GM23338 (cell line): ENCODE measurements at regions not wholly inside any gene's neighbourhood (a gene's known extent, or its start where the extent isn't known, plus 50 kb on each side); places are given as distances from the start of the nearest gene placed in this dataset.

Experiments used
- ATAC-seq: fragments of 200-7000 bp; cut with Tn5 transposase; 3 replicates; pipeline ENCODE4 v1.9.1; 2020
- DNase-seq: peaks from one replicate; pipeline ENCODE4 v3.0.0-alpha.2; 2015; ENCODE audit warnings: low spot score
- H2AFZ ChIP-seq: fragments of 200-600 bp; sonication (generic); 2 replicates; pipeline ENCODE4 v1.8.0; 2016; ENCODE audit warnings: antibody characterized with exemption, mild to moderate bottlenecking, moderate library complexity
- H3F3A ChIP-seq: fragments of 200-600 bp; sonication (generic); replicated peaks from 2 replicates; pipeline ENCODE4 v1.8.0; 2017; ENCODE audit warnings: antibody characterized with exemption, mixed run types, low read depth
- H3K27ac ChIP-seq: fragments of 200-600 bp; sonication (generic); 2 replicates; pipeline ENCODE4 v1.6.1; 2016; ENCODE audit warnings: low read depth
- H3K27me3 ChIP-seq: fragments of 200-600 bp; sonication (generic); 2 replicates; pipeline ENCODE4 v1.8.0; 2016; ENCODE audit warnings: mild to moderate bottlenecking, mixed run types, moderate library complexity; ENCODE audit not compliant: insufficient read depth
- H3K36me3 ChIP-seq: fragments of 200-600 bp; sonication (generic); 2 replicates; pipeline ENCODE4 v1.8.0; 2016; ENCODE audit warnings: mild to moderate bottlenecking; ENCODE audit not compliant: insufficient read depth
- H3K4me1 ChIP-seq: fragments of 200-600 bp; sonication (generic); 2 replicates; pipeline ENCODE4 v1.8.0; 2016; ENCODE audit warnings: mild to moderate bottlenecking, moderate library complexity; ENCODE audit not compliant: insufficient read depth
- H3K4me2 ChIP-seq: fragments of 200-600 bp; sonication (generic); 2 replicates; pipeline ENCODE4 v1.7.1; 2017; ENCODE audit warnings: mixed run types
- H3K4me3 ChIP-seq: fragments of 200-600 bp; sonication (generic); 2 replicates; pipeline ENCODE4 v1.6.1; 2016; ENCODE audit warnings: mixed run types
- H3K79me2 ChIP-seq: fragments of 200-600 bp; sonication (generic); replicated peaks from 2 replicates; pipeline ENCODE4 v1.8.0; 2017; ENCODE audit warnings: mild to moderate bottlenecking; ENCODE audit not compliant: insufficient read depth
- H3K9me2 ChIP-seq: fragments of 200-600 bp; sonication (generic); 2 replicates; pipeline ENCODE4 v1.8.0; 2017; ENCODE audit not compliant: insufficient read depth
- H4K20me1 ChIP-seq: fragments of 200-600 bp; sonication (generic); replicated peaks from 2 replicates; pipeline ENCODE4 v1.8.0; 2017; ENCODE audit warnings: mild to moderate bottlenecking; ENCODE audit not compliant: insufficient read depth
- H3K27ac Mint-ChIP-seq: 2 replicates; pipeline ENCODE4 v1.8.0; 2020; ENCODE audit warnings: inconsistent platforms, mild to moderate bottlenecking, moderate library complexity, mixed read lengths
- H3K27me3 Mint-ChIP-seq: 3 replicates; pipeline ENCODE4 v1.8.0; 2022; ENCODE audit warnings: low read depth, mild to moderate bottlenecking, moderate library complexity, mixed read lengths, inconsistent platforms; ENCODE audit not compliant: insufficient read depth, poor library complexity
- H3K36me3 Mint-ChIP-seq: 3 replicates; pipeline ENCODE4 v1.8.0; 2021; ENCODE audit warnings: low read depth, mild to moderate bottlenecking, inconsistent platforms, moderate library complexity, mixed read lengths
- H3K4me1 Mint-ChIP-seq: 3 replicates; pipeline ENCODE4 v1.8.0; 2020; ENCODE audit warnings: mild to moderate bottlenecking, inconsistent platforms, mixed read lengths
- H3K4me3 Mint-ChIP-seq: 3 replicates; pipeline ENCODE4 v1.8.0; 2021; ENCODE audit warnings: moderate library complexity, mild to moderate bottlenecking, inconsistent platforms, mixed read lengths
- H3K9me3 Mint-ChIP-seq: 3 replicates; pipeline ENCODE4 v1.8.0; 2020; ENCODE audit warnings: moderate library complexity, mild to moderate bottlenecking, inconsistent platforms, mixed read lengths
- CREB1 ChIP-seq: fragments of 250-450 bp; sonication (Bioruptor Pico); IDR thresholded peaks from 2 replicates; pipeline ENCODE4 v1.5.0; 2020; ENCODE audit warnings: low read depth, mild to moderate bottlenecking, moderate library complexity
- EZH2 ChIP-seq: fragments of 200-600 bp; sonication (generic); IDR thresholded peaks from one replicate; pipeline ENCODE4 v1.8.0; 2017; ENCODE audit warnings: antibody characterized with exemption, mild to moderate bottlenecking, low read depth; ENCODE audit not compliant: unreplicated experiment
- EZH2phosphoT487 ChIP-seq: fragments of 200-600 bp; sonication (generic); IDR thresholded peaks from one replicate; pipeline ENCODE4 v1.8.1; 2018; ENCODE audit warnings: antibody characterized with exemption; ENCODE audit not compliant: unreplicated experiment
- JUNB ChIP-seq: IDR thresholded peaks from one replicate; pipeline ENCODE4 v1.6.1; 2016; ENCODE audit warnings: antibody characterized with exemption; ENCODE audit not compliant: unreplicated experiment
- NANOG ChIP-seq: IDR thresholded peaks from 2 replicates; pipeline ENCODE4 v1.6.1; 2016; ENCODE audit warnings: antibody characterized with exemption, borderline replicate concordance
- POLR2AphosphoS5 ChIP-seq: IDR thresholded peaks from 2 replicates; pipeline ENCODE4 v1.6.1; 2016; ENCODE audit warnings: antibody characterized with exemption, low read depth
- REST ChIP-seq: IDR thresholded peaks from one replicate; pipeline ENCODE4 v1.6.1; 2018; ENCODE audit warnings: antibody characterized with exemption; ENCODE audit not compliant: unreplicated experiment
- STAT1 ChIP-seq: IDR thresholded peaks from one replicate; pipeline ENCODE4 v1.6.1; 2016; ENCODE audit warnings: antibody characterized with exemption; ENCODE audit not compliant: unreplicated experiment
- ZNF114 ChIP-seq: fragments of 250-450 bp; sonication (Bioruptor Pico); IDR thresholded peaks from 2 replicates; pipeline ENCODE4 v1.5.0; 2020; ENCODE audit warnings: mild to moderate bottlenecking, moderate library complexity
- ZNF331 ChIP-seq: fragments of 250-450 bp; sonication (Bioruptor Pico); IDR thresholded peaks from 2 replicates; pipeline ENCODE4 v1.5.0; 2020; ENCODE audit warnings: low read depth, mild to moderate bottlenecking, moderate library complexity
- TF ChIP-seq, protein P1 (sequence below): IDR thresholded peaks from 2 replicates; pipeline ENCODE4 v1.6.1; 2016; ENCODE audit warnings: antibody characterized with exemption
- TF ChIP-seq, protein P2 (sequence below): fragments of 250-450 bp; sonication (Bioruptor Pico); IDR thresholded peaks from 2 replicates; pipeline ENCODE4 v1.5.0; 2020; ENCODE audit warnings: mild to moderate bottlenecking, moderate library complexity
- TF ChIP-seq, protein P3 (sequence below), 2 experiments: fragments of 200-600 bp in 1 of 2; sonication (generic) in 1 of 2; conservative IDR thresholded peaks; 2 replicates each; pipeline versions ENCODE4 v1.5.1 to v1.6.1; 2016 to 2017; ENCODE audit warnings: antibody characterized with exemption in 2 of 2, low read depth in 2 of 2, mild to moderate bottlenecking in 2 of 2, moderate library complexity in 1 of 2

- Histone ChIP-seq H3F3A (no peaks in the 10 kb centered on the region), H3K79me2 (no peaks in the 10 kb centered on the region), H3K4me1 (no peaks in the 10 kb centered on the region; the same call in 1 of the 2 replicates), H3K9me2 (peaks cover 4% of the 10 kb centered on the region), H3K36me3 (no peaks in the 10 kb centered on the region), H3K4me3 (no peak overlapping the region), H3K27ac (no peak overlapping the region), H2AFZ (peak overlapping the region; percentile 63; the same call in 1 of the 2 replicates), H3K27me3 (no peaks in the 10 kb centered on the region), H4K20me1 (no peaks in the 10 kb centered on the region), H3K4me2 (no peak overlapping the region)
- TF ChIP-seq ZNF114 (CRISPR knock-in tag) (no peak), NANOG (no peak), CREB1 (CRISPR knock-in tag) (no peak), STAT1 (no peak), EZH2phosphoT487 (no peak), REST (no peak), ZNF331 (CRISPR knock-in tag) (no peak), POLR2AphosphoS5 (no peak), JUNB (no peak), EZH2 (no peak)
- TF ChIP-seq, protein P1, sequence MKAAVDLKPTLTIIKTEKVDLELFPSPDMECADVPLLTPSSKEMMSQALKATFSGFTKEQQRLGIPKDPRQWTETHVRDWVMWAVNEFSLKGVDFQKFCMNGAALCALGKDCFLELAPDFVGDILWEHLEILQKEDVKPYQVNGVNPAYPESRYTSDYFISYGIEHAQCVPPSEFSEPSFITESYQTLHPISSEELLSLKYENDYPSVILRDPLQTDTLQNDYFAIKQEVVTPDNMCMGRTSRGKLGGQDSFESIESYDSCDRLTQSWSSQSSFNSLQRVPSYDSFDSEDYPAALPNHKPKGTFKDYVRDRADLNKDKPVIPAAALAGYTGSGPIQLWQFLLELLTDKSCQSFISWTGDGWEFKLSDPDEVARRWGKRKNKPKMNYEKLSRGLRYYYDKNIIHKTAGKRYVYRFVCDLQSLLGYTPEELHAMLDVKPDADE, result no peak
- TF ChIP-seq, protein P2, sequence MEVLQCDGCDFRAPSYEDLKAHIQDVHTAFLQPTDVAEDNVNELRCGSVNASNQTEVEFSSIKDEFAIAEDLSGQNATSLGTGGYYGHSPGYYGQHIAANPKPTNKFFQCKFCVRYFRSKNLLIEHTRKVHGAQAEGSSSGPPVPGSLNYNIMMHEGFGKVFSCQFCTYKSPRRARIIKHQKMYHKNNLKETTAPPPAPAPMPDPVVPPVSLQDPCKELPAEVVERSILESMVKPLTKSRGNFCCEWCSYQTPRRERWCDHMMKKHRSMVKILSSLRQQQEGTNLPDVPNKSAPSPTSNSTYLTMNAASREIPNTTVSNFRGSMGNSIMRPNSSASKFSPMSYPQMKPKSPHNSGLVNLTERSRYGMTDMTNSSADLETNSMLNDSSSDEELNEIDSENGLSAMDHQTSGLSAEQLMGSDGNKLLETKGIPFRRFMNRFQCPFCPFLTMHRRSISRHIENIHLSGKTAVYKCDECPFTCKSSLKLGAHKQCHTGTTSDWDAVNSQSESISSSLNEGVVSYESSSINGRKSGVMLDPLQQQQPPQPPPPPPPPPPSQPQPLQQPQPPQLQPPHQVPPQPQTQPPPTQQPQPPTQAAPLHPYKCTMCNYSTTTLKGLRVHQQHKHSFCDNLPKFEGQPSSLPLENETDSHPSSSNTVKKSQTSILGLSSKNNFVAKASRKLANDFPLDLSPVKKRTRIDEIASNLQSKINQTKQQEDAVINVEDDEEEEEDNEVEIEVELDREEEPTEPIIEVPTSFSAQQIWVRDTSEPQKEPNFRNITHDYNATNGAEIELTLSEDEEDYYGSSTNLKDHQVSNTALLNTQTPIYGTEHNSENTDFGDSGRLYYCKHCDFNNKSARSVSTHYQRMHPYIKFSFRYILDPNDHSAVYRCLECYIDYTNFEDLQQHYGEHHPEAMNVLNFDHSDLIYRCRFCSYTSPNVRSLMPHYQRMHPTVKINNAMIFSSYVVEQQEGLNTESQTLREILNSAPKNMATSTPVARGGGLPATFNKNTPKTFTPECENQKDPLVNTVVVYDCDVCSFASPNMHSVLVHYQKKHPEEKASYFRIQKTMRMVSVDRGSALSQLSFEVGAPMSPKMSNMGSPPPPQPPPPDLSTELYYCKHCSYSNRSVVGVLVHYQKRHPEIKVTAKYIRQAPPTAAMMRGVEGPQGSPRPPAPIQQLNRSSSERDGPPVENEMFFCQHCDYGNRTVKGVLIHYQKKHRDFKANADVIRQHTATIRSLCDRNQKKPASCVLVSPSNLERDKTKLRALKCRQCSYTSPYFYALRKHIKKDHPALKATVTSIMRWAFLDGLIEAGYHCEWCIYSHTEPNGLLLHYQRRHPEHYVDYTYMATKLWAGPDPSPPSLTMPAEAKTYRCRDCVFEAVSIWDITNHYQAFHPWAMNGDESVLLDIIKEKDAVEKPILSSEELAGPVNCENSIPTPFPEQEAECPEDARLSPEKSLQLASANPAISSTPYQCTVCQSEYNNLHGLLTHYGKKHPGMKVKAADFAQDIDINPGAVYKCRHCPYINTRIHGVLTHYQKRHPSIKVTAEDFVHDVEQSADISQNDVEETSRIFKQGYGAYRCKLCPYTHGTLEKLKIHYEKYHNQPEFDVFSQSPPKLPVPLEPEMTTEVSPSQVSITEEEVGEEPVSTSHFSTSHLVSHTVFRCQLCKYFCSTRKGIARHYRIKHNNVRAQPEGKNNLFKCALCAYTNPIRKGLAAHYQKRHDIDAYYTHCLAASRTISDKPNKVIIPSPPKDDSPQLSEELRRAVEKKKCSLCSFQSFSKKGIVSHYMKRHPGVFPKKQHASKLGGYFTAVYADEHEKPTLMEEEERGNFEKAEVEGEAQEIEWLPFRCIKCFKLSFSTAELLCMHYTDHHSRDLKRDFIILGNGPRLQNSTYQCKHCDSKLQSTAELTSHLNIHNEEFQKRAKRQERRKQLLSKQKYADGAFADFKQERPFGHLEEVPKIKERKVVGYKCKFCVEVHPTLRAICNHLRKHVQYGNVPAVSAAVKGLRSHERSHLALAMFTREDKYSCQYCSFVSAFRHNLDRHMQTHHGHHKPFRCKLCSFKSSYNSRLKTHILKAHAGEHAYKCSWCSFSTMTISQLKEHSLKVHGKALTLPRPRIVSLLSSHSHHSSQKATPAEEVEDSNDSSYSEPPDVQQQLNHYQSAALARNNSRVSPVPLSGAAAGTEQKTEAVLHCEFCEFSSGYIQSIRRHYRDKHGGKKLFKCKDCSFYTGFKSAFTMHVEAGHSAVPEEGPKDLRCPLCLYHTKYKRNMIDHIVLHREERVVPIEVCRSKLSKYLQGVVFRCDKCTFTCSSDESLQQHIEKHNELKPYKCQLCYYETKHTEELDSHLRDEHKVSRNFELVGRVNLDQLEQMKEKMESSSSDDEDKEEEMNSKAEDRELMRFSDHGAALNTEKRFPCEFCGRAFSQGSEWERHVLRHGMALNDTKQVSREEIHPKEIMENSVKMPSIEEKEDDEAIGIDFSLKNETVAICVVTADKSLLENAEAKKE (CRISPR knock-in tag), result no peak
- TF ChIP-seq, protein P3, sequence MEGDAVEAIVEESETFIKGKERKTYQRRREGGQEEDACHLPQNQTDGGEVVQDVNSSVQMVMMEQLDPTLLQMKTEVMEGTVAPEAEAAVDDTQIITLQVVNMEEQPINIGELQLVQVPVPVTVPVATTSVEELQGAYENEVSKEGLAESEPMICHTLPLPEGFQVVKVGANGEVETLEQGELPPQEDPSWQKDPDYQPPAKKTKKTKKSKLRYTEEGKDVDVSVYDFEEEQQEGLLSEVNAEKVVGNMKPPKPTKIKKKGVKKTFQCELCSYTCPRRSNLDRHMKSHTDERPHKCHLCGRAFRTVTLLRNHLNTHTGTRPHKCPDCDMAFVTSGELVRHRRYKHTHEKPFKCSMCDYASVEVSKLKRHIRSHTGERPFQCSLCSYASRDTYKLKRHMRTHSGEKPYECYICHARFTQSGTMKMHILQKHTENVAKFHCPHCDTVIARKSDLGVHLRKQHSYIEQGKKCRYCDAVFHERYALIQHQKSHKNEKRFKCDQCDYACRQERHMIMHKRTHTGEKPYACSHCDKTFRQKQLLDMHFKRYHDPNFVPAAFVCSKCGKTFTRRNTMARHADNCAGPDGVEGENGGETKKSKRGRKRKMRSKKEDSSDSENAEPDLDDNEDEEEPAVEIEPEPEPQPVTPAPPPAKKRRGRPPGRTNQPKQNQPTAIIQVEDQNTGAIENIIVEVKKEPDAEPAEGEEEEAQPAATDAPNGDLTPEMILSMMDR (conservative IDR thresholded peaks at IDR 0.05; ENCODE audit: low read depth in 2 of 2), result no peak
- Mint-ChIP-seq H3K36me3 (peaks cover 3% of the 10 kb centered on the region; the same call in 1 of the 3 replicates), H3K9me3 (peaks cover 7% of the 10 kb centered on the region; the same call in 2 of the 3 replicates), H3K4me1 (peaks cover 9% of the 10 kb centered on the region), H3K4me3 (no peak overlapping the region), H3K27ac (no peak overlapping the region), H3K27me3 (peaks cover 2% of the 10 kb centered on the region)
- DNase-seq (no peak), ATAC-seq (no peak)
Observed at GRCh38 chr9:106052166-106052565, 357.8 kb downstream of the TMEM38B start.
